LNCaP clone FGC (cell line): ENCODE measurements at regions not wholly inside any gene's neighbourhood (a gene's known extent, or its start where the extent isn't known, plus 50 kb on each side); places are given as distances from the start of the nearest gene placed in this dataset.

Experiments
- DNase-seq: peaks from one replicate; pipeline ENCODE4 v3.0.0-alpha.2; 2011; ENCODE audit warnings: low read depth
- H3K4me3 ChIP-seq: 2 replicates; pipeline ENCODE4 v1.5.1; 2011; ENCODE audit warnings: mild to moderate bottlenecking, low read depth, low read length, control low read depth
- TF ChIP-seq, protein P1 (sequence below): IDR thresholded peaks from 2 replicates; pipeline ENCODE4 v1.5.1; 2012; ENCODE audit warnings: mild to moderate bottlenecking; ENCODE audit not compliant: control insufficient read depth, insufficient read depth; ENCODE audit errors: extremely low read depth

DNA sequence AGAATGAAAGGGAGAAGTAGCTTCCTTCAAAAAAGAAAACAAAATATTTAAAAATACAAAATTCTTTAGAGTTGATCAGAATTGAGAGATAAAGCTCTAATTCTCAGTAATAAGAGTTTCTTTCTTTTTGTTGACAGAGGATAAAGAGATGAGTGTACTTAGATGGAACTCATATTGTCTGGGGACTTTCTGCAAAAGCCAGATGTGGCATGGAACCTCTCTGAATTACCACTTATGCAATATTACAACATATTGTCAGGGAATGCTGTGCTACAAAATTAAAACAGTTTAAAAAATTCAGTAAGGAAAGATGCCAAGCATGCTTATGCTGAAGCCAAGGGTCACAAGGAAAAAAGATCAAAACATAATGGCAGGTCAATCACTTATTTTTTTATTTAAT lies 386.6 kb upstream of the LRATD1 start:
- TF ChIP-seq, protein P1, sequence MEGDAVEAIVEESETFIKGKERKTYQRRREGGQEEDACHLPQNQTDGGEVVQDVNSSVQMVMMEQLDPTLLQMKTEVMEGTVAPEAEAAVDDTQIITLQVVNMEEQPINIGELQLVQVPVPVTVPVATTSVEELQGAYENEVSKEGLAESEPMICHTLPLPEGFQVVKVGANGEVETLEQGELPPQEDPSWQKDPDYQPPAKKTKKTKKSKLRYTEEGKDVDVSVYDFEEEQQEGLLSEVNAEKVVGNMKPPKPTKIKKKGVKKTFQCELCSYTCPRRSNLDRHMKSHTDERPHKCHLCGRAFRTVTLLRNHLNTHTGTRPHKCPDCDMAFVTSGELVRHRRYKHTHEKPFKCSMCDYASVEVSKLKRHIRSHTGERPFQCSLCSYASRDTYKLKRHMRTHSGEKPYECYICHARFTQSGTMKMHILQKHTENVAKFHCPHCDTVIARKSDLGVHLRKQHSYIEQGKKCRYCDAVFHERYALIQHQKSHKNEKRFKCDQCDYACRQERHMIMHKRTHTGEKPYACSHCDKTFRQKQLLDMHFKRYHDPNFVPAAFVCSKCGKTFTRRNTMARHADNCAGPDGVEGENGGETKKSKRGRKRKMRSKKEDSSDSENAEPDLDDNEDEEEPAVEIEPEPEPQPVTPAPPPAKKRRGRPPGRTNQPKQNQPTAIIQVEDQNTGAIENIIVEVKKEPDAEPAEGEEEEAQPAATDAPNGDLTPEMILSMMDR, result no peak
- H3K4me3 ChIP-seq, result no peak overlapping the region
- no peak for DNase-seq

- DNase-seq, result no peak
- H3K4me3 ChIP-seq, result no peak overlapping the region
- TF ChIP-seq, protein P1, result no peak
Observed at GRCh38 chr2:14255135-14255820, 377.2 kb upstream of the LRATD1 start.

DNA sequence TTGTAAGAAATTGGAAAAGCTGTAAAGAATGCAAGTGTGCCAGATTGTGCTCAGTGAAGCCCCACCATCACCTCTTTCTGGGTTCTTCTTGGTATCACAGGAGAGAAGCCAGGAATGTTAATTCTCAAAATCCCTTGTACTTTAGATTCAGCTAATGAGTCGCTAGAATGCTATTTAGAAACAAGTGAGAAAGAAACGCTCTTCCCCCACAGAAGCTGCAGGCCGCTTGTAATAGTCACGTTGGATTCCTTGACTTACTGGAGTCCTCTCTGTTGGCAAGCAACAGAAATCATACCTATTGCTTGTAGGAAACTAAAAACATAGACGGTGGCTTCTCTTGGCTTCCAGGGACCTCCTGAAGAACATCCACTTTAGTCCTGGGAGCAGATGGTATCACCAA lies 375.6 kb upstream of the LRATD1 start:
- DNase-seq, result no peak
- TF ChIP-seq, protein P1, result no peak

GRCh38 chr2:14257801-14258507 lies 374.6 kb upstream of the LRATD1 start:
- DNase-seq, result no peak
- TF ChIP-seq, protein P1, result no peak

More for the DNA sequence above, 375.6 kb upstream of the LRATD1 start:
- no peak overlapping the region for H3K4me3 ChIP-seq

DNA sequence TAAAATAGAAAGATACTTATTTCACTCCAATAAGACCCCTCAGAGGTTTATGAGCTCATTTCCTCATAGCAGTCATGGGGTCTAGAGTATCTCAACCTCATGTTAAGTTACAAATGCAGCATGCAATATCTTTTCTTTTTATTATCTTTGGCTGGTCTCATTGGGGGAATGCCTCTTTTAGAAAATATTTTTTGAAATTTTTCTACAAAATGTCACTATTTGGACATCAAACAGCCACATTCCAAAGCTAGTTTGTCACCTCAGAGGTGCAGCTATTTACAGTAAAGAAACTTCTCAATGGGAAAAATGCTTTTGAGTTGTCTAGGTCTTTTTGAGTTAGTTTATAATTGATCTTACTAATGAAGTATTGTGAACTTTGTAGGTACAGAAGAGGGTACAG lies 370.7 kb upstream of the LRATD1 start:
- TF ChIP-seq, protein P1, result no peak
- DNase-seq, result no peak
- H3K4me3 ChIP-seq, result no peak overlapping the region

More at GRCh38 chr2:14257801-14258507, 374.6 kb upstream of the LRATD1 start:
- no peak overlapping the region for H3K4me3 ChIP-seq

- H3K4me3 ChIP-seq, result no peak overlapping the region
- TF ChIP-seq, protein P1, result no peak
- DNase-seq, result no peak
Observed at GRCh38 chr2:14263053-14263452, 369.5 kb upstream of the LRATD1 start.
